NCI-H2196 treated with DMSO at 0.1 percent for 48 hours (cell line): ENCODE measurements at regions not wholly inside any gene's neighbourhood (a gene's known extent, or its start where the extent isn't known, plus 50 kb on each side); places are given as distances from the start of the nearest gene placed in this dataset.

Experiments
- DNase-seq: peaks from one replicate; lab custom pipeline; 2025; ENCODE audit not compliant: unreplicated experiment; lab: John Stamatoyannopoulos, UW

- no peak for DNase-seq
Measured at GRCh38 chr4:111821342-111821741, 323.9 kb upstream of the FAM241A start.

DNA sequence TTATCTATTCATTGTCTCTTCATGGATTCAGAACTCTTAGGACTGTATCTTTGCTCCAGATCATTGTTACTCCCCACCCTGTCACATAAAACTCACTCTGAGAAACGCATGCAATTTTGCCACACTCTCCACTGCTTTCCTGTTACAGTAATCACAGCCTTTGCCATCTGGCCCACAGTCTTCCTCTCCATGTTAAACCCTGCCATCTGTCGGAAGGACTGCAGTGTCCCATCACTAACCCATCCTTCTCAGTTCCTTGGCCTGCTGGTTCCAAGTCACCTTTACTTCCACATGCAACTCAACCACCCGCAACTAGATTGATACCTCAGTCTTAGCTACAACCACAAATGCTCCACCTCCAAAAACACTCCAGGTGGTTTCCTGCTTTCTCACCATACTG, 308.7 kb upstream of the FAM241A start:
- DNase-seq, result no peak

- no peak for DNase-seq
Measured at GRCh38 chr4:111837761-111838160, 307.5 kb upstream of the FAM241A start.

DNA sequence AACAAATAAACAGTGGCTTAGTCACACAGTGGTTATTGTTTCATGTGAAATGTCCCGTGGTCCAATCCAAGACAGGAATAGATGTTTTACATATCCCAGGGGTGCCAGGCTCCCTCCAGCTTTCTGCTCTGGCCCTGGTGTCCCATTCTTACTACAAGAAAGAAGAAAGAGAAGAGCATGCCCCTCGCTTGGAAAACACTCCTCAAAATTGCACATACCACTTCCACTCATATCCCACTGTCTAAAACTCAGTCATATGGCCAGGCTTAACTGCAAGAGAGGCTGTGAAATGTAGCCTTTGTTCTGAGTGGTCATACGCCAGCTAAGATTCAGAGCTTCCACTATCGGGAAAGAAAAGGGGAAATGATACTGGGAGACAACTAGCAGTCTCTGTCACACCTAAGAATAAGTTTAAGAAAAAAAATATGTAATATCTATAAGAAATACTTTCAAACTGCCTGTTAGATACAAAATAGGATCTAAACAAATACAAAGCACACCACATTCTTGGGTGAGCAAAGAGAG, 306.8 kb upstream of the FAM241A start:
- no peak for DNase-seq

- no peak for DNase-seq
Measured at GRCh38 chr4:111839141-111839540, 306.1 kb upstream of the FAM241A start.

DNA sequence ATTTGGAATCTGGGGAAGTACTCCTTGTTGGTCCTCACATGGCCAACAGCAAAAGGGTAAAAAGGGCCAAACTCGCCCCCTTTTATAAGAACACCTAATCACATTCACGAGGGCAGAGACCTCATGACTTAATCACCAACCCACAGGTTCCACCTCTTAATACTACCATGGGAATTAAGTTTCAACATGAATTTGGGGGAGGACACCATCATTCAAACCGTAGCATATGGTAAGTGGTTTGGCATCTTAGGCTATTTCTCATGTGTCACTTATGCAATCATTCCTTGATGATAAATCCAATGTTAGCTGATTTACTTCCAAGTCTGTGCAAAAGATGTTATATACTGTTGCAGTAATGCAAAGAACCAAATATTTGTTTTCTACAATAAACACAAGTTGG, 302.9 kb upstream of the FAM241A start:
- DNase-seq, result no peak

- no peak for DNase-seq
Measured at GRCh38 chr4:111847296-111848008, 297.8 kb upstream of the FAM241A start.

DNA sequence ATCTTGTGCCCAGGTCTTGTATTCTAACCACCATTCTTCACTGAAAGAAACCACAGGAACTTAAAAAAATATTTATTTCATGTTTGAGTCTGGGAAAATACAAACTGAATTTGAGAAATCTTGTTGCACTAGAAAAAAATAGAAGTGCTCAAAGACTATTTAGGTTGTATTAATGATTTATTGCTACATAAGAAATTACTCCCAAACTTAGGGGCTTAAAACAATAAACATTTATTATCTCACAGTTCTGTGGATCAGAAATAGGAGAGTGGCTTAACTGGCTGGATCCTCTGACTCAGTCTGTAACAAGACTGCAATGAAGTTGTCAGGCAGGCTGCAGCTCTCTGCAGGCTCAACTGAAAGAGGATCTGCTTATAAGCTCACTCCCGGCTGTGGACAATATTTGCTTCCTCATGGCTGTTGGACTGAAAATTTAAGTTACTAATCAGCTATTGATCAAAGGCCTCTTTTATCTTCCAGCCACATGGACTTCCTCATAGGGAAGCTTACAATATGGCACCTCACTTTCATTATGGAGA, 295.4 kb upstream of the FAM241A start:
- no peak for DNase-seq

DNA sequence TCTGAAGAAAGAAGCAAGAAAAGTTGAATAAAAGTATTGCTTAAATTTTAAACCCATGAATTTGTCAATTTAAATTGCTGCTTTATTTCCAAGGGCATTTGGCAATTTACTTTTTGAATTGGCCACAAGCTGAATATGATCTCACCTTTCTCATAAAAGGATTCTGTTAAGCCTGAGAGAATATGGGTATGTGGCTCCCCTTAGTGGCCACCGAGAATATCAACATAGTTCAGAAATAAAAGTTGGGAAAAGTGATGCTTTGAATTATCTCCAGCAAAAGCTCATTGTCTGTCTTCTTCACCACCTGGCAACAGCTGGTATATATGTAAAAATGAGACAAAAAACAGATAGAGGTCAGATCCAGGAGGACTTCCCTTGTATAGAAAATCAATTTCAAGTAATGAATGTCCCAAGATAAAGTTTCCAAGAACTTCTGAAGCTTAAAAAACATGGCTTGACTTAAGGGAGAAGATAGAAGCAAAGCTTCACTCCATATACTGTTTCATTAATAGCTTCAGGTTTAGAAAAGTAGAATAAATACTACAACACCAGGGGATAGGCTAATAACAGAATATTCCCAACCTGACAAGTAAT, 290.7 kb upstream of the FAM241A start:
- DNase-seq, result no peak

DNA sequence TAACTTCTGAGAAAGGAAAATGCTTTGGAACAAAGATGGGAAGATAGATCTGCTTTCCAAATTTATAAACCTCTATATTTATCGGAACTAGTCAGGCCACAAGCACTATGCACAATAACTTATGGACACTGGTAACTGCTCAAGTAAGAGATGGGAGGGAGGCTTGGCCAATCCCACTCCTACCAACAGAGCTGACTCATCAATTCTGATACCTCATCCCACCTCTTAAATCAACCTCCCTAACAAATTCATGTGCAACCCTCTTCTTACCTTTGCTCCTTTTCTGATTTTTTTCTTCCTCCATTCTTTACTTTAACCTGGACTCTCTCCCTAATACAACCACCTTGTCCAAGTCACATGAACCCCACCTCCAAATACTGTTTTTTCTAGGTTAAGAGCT, 289.9 kb upstream of the FAM241A start:
- DNase-seq, result no peak

- DNase-seq, result no peak
Measured at GRCh38 chr4:111864066-111864465, 281.2 kb upstream of the FAM241A start.

- no peak for DNase-seq
Measured at GRCh38 chr4:111869339-111869738, 275.9 kb upstream of the FAM241A start.

GRCh38 chr4:111871802-111872201, 273.5 kb upstream of the FAM241A start:
- no peak for DNase-seq

- DNase-seq, result no peak
Measured at GRCh38 chr4:111873801-111874200, 271.5 kb upstream of the FAM241A start.

DNA sequence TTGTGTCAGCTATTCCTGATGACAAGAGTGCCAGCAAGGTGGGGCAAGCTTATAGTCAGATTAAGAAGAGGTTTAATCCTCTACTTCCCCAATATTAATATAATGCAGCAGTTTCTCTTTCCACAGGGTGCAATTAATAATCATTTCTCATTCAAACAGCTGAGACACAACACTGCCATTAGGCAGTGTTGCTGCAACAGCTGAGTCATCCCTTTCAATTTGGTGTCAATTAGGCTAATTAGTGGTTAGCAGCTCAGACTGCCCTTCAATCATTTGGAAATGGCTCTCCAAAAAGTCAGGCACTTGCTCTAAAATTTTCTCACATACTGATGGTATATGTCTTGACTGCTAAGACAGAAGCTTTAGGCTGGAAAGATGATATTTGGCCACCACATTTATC, 265.7 kb upstream of the FAM241A start:
- no peak for DNase-seq

GRCh38 chr4:111880116-111880515, 265.1 kb upstream of the FAM241A start:
- DNase-seq, result no peak

GRCh38 chr4:111883557-111883999, 261.7 kb upstream of the FAM241A start:
- no peak for DNase-seq

DNA sequence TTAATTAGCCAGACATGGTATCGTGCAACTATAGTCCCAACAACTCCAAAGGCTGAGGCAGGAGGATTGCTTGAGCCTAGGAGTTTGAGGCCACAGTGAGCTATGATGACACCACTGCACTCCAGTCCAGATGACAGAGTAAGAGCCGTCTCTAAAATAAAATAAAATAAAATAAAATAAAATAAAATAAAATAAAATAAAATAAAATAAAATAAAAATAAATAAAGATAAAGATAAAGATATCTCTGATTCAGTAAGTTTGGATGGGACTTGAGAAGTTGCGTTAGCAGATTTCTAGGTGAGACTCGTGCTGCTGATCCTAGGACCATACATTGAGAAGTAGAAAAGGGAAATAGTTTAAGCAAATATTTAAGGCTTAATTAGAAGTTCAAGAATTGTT, 254.8 kb upstream of the FAM241A start:
- no peak for DNase-seq

DNA sequence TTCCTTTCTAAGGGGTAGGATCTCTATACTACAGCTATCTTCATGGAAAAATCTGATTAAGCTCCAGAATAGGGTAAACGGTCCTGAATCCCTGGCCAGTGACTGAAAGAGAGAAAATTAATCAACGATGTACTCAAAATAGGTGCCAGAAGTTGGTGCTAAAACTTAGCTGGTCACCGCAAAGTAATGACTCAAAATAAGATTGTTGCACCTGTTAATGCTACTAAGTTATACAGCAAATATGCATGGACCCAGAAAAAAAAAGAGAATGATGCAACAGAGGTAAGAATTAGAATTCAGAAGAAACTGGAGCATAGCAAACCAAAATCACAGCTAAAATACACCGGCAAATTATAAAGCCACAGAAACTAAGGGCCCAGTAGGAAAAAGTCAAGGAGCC, 239.7 kb upstream of the FAM241A start:
- no peak for DNase-seq

GRCh38 chr4:111919639-111920038, 225.6 kb upstream of the FAM241A start:
- DNase-seq, result no peak

DNA sequence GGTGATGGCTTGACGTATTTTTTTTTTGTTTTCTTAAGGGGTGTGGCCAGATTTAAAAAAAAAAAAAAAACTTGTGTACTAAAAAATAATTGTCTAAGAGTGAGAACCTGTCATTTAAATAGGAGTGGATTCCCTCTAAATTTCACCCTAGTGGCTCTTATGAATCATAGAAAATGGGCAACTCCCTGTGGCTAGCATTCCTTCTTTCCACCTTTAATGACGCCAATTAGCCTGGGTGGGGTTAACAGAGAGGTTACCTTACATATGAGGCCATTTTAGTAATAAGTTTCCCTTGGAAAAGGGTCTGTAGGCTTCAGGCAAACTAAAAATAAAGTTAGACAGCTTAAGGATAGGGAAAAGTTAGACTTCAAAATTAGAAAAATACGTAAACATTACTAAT, 223.5 kb upstream of the FAM241A start:
- no peak for DNase-seq

DNA sequence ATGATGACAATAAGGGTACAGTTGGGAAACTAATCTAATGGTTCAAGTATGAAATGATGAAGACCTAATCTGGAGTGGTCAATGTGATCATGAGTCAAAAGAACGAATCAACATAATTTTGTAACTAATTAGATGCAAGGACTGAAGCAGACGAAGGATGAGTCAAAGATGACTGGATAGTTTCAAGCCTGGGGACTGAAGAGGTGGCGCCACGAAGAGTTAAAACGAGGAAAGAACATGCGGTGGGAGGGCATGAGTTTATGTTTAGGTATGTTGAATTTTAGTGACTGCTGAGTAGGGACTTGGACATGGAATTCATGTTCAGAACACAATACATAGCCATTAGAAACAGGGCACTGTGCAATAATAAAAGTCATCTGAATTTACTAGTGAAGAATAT, 221.5 kb upstream of the FAM241A start:
- no peak for DNase-seq
